ENCODE measurements at regions not wholly inside any gene's neighbourhood (a gene's known extent, or its start where the extent isn't known, plus 50 kb on each side); places are given as distances from the start of the nearest gene placed in this dataset.
"Not testable (repeated sequence)": the region's sequence is repeated elsewhere in the genome, so short reads cannot be mapped to it uniquely, and the experiment has no call there.

DNA sequence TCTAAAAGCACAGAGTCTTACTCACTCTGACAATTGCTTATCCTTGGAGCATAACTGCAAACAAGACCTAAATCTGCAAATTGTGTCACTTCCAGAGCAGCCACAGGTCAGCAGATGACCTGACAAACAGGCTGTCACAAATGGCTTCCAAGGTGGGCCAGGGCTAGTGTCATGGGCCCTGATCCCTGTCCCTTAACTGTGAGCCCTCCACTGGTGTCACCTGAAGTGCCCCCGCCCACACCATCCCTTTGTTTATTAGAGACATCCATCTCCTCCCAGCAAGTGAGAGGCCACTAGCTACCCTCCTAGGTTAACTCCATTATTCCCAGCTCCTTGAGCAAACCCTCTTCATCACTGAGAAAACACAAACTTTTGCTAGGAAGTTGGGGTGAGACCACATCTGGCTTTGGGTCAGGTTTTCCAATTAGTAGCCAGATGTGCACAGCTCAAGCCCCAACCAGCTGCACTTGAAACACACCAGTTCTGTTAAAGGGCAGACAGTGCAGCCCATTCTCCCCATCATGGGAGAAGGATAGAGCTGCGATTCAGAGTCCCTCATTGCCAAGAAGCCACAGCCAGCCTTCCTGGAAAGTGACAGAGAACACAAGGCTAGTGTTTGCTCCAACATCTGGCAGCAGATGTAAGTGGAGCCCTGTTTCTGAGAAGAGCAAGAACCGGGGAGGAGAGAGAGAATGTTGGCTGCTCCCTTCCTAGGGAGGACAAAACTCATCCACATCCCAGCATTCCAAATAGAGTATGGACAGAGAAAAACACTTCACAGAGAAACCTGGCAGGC, 75.7 kb upstream of the NANOS1 start:
- DNase-seq: no peak

- DNase-seq: no peak
Observed at GRCh38 chr10:118955531-118955930, 74.0 kb upstream of the NANOS1 start.

- DNase-seq: no peak
Observed at GRCh38 chr10:118955951-118956801, 73.3 kb upstream of the NANOS1 start.

- no peak for DNase-seq
Observed at GRCh38 chr10:118956802-118957442, 72.6 kb upstream of the NANOS1 start.

DNA sequence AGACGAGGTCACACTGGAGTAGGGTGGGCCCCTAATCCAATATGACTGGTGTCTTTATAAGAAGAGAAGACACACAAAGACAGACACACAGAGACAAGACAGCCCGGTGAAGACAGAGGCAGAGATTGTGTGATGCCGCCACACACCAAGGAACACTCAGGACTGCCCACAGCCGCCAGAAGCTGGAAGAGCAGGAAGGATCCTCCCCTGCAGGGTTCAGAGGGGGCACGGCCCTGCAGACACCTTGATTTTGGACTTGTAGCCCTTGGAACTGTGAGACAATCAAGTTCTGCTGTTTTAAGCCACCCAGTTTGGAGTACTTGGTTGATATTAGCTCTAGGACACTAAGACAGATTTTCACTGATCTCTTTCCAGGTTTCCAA, 72.1 kb upstream of the NANOS1 start:
- DNase-seq: no peak

DNA sequence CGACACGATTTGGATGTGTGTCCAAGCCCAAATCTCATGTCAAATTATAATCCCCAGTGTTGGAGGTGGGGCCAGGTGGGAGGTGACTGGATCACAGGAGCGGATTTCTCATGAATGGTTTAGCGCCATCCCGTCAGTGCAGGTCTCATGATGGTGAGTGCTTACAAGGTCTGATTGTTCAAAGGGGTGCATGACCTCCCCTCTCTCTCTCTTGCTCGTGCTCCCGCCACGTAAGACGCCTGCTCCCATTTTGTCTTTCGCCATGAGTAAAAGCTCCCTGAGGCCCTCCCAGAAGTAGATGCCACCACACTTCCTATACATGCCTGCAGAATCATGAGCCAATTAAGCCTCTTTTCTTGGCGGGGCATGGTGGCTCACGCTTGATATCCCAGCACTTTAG, 71.5 kb upstream of the NANOS1 start:
- no peak for DNase-seq

- no peak for DNase-seq
Observed at GRCh38 chr10:118958559-118958958, 71.0 kb upstream of the NANOS1 start.

GRCh38 chr10:118958984-118959925, 70.3 kb upstream of the NANOS1 start:
- DNase-seq: no peak

DNA sequence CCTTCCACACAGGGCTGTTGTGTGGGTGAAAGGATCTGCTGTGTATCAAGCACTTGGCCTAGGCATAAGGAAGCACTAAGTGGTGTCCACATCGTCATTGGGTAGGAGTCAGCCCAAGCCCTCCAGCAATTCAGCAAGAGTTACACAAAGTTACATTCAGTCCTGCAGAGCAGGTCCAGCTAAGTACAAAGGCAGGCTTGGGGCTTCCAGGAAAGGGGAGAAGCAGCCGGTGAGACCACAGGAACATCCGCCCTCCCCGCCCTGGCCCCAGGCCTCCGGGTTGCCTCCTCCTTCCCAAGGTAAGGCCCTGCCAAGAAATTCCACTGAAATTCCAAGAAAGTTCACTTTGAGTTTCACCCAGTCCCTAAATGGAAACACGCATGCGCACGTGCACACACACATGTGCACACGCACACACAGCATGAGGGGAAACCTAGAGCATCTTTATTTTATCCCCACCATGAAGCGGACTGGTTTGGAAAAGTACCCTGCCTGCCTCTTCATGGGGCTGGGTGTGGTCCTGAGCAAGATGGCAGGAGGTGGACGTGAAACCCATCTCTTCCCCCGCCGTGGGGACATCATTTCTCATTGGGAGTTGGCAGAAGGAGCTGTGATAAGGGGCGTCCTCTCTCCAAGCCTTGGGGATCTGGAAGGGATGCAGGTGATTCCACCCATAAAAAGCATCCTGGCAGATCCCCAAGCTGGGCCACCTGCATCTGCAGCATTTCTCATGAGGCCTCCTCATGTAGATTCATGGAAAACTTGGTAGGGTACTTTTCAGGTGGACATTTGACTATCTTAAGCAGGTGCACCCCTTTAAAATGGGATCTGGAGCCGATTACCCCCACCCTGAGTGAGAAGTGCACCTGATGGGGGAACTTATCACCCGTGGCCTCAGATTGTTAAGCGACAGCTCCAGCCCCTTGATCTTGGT, 69.1 kb upstream of the NANOS1 start:
- DNase-seq: no peak

GRCh38 chr10:118961436-118961835, 68.1 kb upstream of the NANOS1 start:
- DNase-seq: no peak

- DNase-seq: not testable (repeated sequence)
Observed at GRCh38 chr10:118962331-118962868, 67.1 kb upstream of the NANOS1 start.

DNA sequence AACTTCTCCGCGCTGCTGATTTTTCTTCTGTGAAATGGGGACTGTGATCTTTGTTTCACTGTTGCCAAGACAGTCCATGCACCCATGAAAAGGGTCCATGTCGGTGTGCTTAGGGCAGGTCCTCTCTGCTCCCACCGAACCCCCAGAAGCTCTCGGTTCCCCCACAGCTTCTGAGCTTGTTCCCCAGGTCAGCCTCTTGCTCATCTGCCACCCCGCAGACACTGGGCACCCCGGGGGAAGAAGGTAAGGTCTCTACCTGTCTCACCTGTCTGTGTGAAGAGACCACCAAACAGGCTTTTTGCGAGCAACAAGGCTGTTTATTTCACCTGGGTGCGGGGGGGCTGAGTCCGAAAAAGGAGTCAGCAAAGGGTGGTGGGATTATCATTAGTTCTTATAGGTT, 66.2 kb upstream of the NANOS1 start:
- DNase-seq: no peak

DNA sequence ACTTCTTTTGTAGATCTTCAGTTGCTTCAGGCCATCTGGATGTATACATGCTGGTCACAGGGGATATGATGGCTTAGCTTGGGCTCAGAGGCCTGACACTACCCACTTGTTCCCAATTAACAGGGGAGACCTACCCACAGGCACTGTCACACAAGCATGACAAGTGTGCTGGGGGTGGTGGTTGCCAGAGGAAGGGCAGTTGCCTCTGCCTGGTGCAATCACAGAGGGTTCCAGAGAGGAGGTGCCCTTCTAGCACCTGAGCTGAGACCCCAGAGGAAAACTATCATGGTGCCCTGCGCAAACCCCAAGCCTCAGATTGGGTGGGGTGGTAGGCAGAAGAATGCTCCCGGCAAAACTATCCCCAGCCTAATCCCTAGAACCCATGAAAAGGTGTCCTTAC, 65.6 kb upstream of the NANOS1 start:
- no peak for DNase-seq

GRCh38 chr10:118964476-118964875, 65.0 kb upstream of the NANOS1 start:
- DNase-seq: not testable (repeated sequence)

GRCh38 chr10:118965096-118965495, 64.4 kb upstream of the NANOS1 start:
- no peak for DNase-seq

GRCh38 chr10:118965645-118966044, 63.9 kb upstream of the NANOS1 start:
- DNase-seq: no peak

GRCh38 chr10:118966076-118966849, 63.3 kb upstream of the NANOS1 start:
- DNase-seq: no peak

- no peak for DNase-seq
Observed at GRCh38 chr10:118966850-118967125, 62.7 kb upstream of the NANOS1 start.

DNA sequence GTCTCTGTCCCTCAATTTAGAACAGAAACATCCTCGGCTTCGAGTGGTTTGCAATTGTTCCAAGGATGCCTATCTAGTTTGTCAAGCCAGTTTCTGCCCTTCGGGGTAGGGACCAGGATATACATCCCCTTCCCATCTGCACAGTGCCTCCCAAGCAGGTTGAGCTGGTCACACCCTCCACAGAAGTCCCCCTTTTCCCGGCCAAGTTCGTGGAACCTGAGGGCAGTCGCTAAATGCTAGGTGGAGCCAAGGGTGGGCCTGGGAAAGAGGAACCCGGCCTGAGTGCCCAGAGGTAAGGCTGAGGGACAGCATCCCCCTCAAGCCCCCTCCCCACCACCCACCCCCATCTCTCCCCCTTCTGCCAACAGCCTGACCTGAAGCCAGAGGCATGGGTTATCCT, 62.4 kb upstream of the NANOS1 start:
- no peak for DNase-seq

DNA sequence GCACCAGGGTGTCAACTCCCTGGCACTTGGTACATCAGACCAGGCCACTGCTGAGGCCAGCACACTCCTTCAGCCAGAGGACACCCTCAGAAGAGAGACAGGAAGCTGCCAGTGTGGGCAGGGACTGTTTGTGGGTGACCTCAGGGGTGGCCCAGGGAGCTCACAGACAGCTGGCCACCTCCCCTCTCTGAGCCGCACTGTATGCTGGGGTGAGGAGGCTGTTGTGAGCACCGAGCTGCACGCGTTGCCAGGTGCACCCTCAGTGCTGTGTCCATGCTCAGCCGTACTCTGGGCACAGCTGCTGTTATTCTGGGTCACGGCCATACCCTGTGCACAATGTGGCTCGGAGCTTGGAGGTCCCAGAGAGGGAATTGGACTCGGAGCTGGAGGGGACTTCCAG, 61.5 kb upstream of the NANOS1 start:
- DNase-seq: no peak

- DNase-seq: no peak
Observed at GRCh38 chr10:118968482-118968881, 61.0 kb upstream of the NANOS1 start.

All from NCI-H1105 (cell line).